HG03196 (cell line): ENCODE measurements at regions not wholly inside any gene's neighbourhood (a gene's known extent, or its start where the extent isn't known, plus 50 kb on each side); places are given as distances from the start of the nearest gene placed in this dataset.

Experiments used
- ATAC-seq: cut with Tn5 transposase; IDR thresholded peaks from one replicate; pipeline ENCODE4 v1.9.1; 2021; ENCODE audit not compliant: unreplicated experiment

GRCh38 chr15:99507504-99508310 is 58.1 kb upstream of the MEF2A start:
- peak; percentile 22 for ATAC-seq

- ATAC-seq: no peak
Measured at GRCh38 chr15:99508311-99508645, 57.5 kb upstream of the MEF2A start.

- ATAC-seq: no peak
Measured at GRCh38 chr15:99508852-99509251, 56.9 kb upstream of the MEF2A start.

- no peak for ATAC-seq
Measured at GRCh38 chr15:99509686-99510461, 55.9 kb upstream of the MEF2A start.

GRCh38 chr15:99511531-99511865 is 54.3 kb upstream of the MEF2A start:
- no peak for ATAC-seq

- peak; percentile 57 for ATAC-seq
Measured at GRCh38 chr15:99511866-99512661, 53.7 kb upstream of the MEF2A start.

- ATAC-seq: no peak
Measured at GRCh38 chr15:99514306-99514705, 51.5 kb upstream of the MEF2A start.
